ENCODE measurements at regions not wholly inside any gene's neighbourhood (a gene's known extent, or its start where the extent isn't known, plus 50 kb on each side); places are given as distances from the start of the nearest gene placed in this dataset.

GRCh38 chr10:31213959-31214358 is 105.1 kb upstream of the ZEB1 start:
- TF ChIP-seq FOXK2 (IDR thresholded peaks at IDR 0.05) (no peak), SP1 (IDR thresholded peaks at IDR 0.05) (no peak), FOXA1 (IDR thresholded peaks at IDR 0.05) (no peak), TARDBP (IDR thresholded peaks at IDR 0.05) (no peak), ELF4 (IDR thresholded peaks at IDR 0.05) (no peak), ZNF384 (IDR thresholded peaks at IDR 0.05) (no peak), BHLHE40 (IDR thresholded peaks at IDR 0.05; ENCODE audit: borderline replicate concordance) (no peak), SUZ12 (IDR thresholded peaks at IDR 0.05) (no peak)

All from HEK293T (cell line).